IMR-90 (cell line): ENCODE measurements at regions not wholly inside any gene's neighbourhood (a gene's known extent, or its start where the extent isn't known, plus 50 kb on each side); places are given as distances from the start of the nearest gene placed in this dataset.

ENCODE experiments used
- ATAC-seq: fragments of 200-7000 bp; cut with Tn5 transposase; 2 replicates; pipeline ENCODE4 v1.9.1; 2020; ENCODE audit warnings: low read depth, mild to moderate bottlenecking, moderate library complexity
- BruUV-seq: library from RNA; stranded (reverse); fragments of 400-500 nt; replicated peaks from 2 replicates; lab custom pipeline; 2021; lab: Mats Ljungman, UMichigan
- CTCF ChIA-PET: fragments of 300-600 bp; formaldehyde crosslinking; extraction: SDS; loops from one replicate; lab custom pipeline; 2021; ENCODE audit warnings: antibody characterized with exemption; lab: Yijun Ruan, JAX
- POLR2A ChIA-PET: fragments of 300-600 bp; sonication (Branson Sonifier 250); formaldehyde crosslinking; loops from one replicate; lab custom pipeline; 2022; ENCODE audit warnings: antibody characterized with exemption; ENCODE audit not compliant: unreplicated experiment; lab: Charles Lee
- DNase-seq: peaks from one replicate; pipeline ENCODE4 v3.0.0; 2013
- H2AFZ ChIP-seq: replicated peaks from 2 replicates; pipeline ENCODE3; 2013; ENCODE audit warnings: low read length, mild to moderate bottlenecking; ENCODE audit not compliant: poor library complexity
- H2AK5ac ChIP-seq: 2 replicates; pipeline ENCODE4 v1.6.1; 2013; ENCODE audit warnings: low read depth, low read length, inconsistent platforms
- H2AK9ac ChIP-seq: replicated peaks from 2 replicates; pipeline ENCODE3; 2013; ENCODE audit warnings: mild to moderate bottlenecking, low read depth, low read length, moderate library complexity; ENCODE audit not compliant: poor library complexity
- H2BK120ac ChIP-seq: 2 replicates; pipeline ENCODE4 v1.6.1; 2013; ENCODE audit warnings: low read depth, low read length, inconsistent platforms
- H2BK15ac ChIP-seq: 3 replicates; pipeline ENCODE4 v1.6.1; 2013; ENCODE audit warnings: low read depth, low read length, inconsistent platforms
- H2BK20ac ChIP-seq: 2 replicates; pipeline ENCODE4 v1.6.1; 2013; ENCODE audit warnings: low read depth, mild to moderate bottlenecking, inconsistent platforms, low read length, moderate library complexity
- H2BK5ac ChIP-seq: 2 replicates; pipeline ENCODE4 v1.6.1; 2013; ENCODE audit warnings: mild to moderate bottlenecking, low read depth, low read length, inconsistent platforms; ENCODE audit not compliant: poor library complexity, severe bottlenecking
- H3K14ac ChIP-seq: replicated peaks from 2 replicates; pipeline ENCODE4 v1.6.1; 2013; ENCODE audit warnings: low read depth, low read length, inconsistent platforms
- H3K18ac ChIP-seq: 2 replicates; pipeline ENCODE4 v1.6.1; 2013; ENCODE audit warnings: low read depth, low read length, control low read depth
- H3K23ac ChIP-seq: 2 replicates; pipeline ENCODE4 v1.6.1; 2013; ENCODE audit warnings: low read depth, low read length, inconsistent platforms
- H3K27ac ChIP-seq: 2 replicates; pipeline ENCODE4 v1.5.1; 2013; ENCODE audit warnings: mild to moderate bottlenecking, control low read depth, low read length; ENCODE audit not compliant: insufficient read depth
- H3K27me3 ChIP-seq: 2 replicates; pipeline ENCODE4 v1.6.1; 2013; ENCODE audit warnings: low read length; ENCODE audit not compliant: control insufficient read depth, insufficient read depth
- H3K36me3 ChIP-seq: 2 replicates; pipeline ENCODE4 v1.6.1; 2013; ENCODE audit warnings: low read length, mixed read lengths; ENCODE audit not compliant: control insufficient read depth, insufficient read depth
- H3K4ac ChIP-seq: 2 replicates; pipeline ENCODE4 v1.6.1; 2013; ENCODE audit warnings: low read depth, low read length, inconsistent platforms
- H3K4me1 ChIP-seq: 2 replicates; pipeline ENCODE4 v1.6.1; 2013; ENCODE audit warnings: low read length, mixed read lengths; ENCODE audit not compliant: control insufficient read depth, insufficient read depth
- H3K4me2 ChIP-seq: 2 replicates; pipeline ENCODE4 v1.6.1; 2013; ENCODE audit warnings: low read depth, mild to moderate bottlenecking, control low read depth, low read length, moderate library complexity
- H3K4me3 ChIP-seq: 2 replicates; pipeline ENCODE4 v1.5.1; 2013; ENCODE audit warnings: low read depth, mild to moderate bottlenecking, control low read depth, low read length, moderate library complexity; ENCODE audit not compliant: insufficient read depth
- H3K56ac ChIP-seq: 2 replicates; pipeline ENCODE4 v1.6.1; 2013; ENCODE audit warnings: low read length, inconsistent platforms; ENCODE audit not compliant: insufficient read depth; ENCODE audit errors: extremely low read depth
- H3K79me1 ChIP-seq, 2 experiments: 2 replicates each; pipeline ENCODE4 v1.6.1; 2013; ENCODE audit warnings: low read length in 2 of 2, inconsistent platforms in 1 of 2, low read depth in 1 of 2
- H3K9ac ChIP-seq: 2 replicates; pipeline ENCODE4 v1.6.1; 2013; ENCODE audit warnings: low read depth, low read length, control low read depth
- H3K9me1 ChIP-seq: 2 replicates; pipeline ENCODE4 v1.6.1; 2013; ENCODE audit warnings: low read length, inconsistent platforms; ENCODE audit not compliant: insufficient read depth
- H3K9me3 ChIP-seq: 2 replicates; pipeline ENCODE4 v1.6.1; 2013; ENCODE audit warnings: low read length; ENCODE audit not compliant: control insufficient read depth, insufficient read depth
- H4K20me1 ChIP-seq: 2 replicates; pipeline ENCODE4 v1.6.1; 2013; ENCODE audit warnings: low read length, inconsistent platforms; ENCODE audit not compliant: insufficient read depth
- H4K5ac ChIP-seq: 2 replicates; pipeline ENCODE4 v1.6.1; 2013; ENCODE audit warnings: mild to moderate bottlenecking, low read depth, low read length, control low read depth
- H4K8ac ChIP-seq, 2 experiments: 2 replicates each; pipeline ENCODE4 v1.6.1; 2013; ENCODE audit warnings: low read depth in 2 of 2, low read length in 2 of 2, control low read depth in 1 of 2, inconsistent platforms in 1 of 2
- H4K91ac ChIP-seq: 2 replicates; pipeline ENCODE4 v1.6.1; 2013; ENCODE audit warnings: low read depth, low read length, inconsistent platforms; ENCODE audit not compliant: insufficient read depth
- BHLHE40 ChIP-seq: fragments of 150-350 bp; IDR thresholded peaks from 2 replicates; pipeline ENCODE4 v1.6.1; 2016; ENCODE audit warnings: mild to moderate bottlenecking, low read depth, low read length
- CEBPB ChIP-seq: IDR thresholded peaks from 2 replicates; pipeline ENCODE4 v1.6.1; 2012; ENCODE audit warnings: low read depth, low read length, improper control_type of control experiment
- CHD1 ChIP-seq: IDR thresholded peaks from 2 replicates; pipeline ENCODE4 v1.6.1; 2012; ENCODE audit warnings: low read depth, low read length, improper control_type of control experiment
- MAFK ChIP-seq: IDR thresholded peaks from 2 replicates; pipeline ENCODE4 v1.6.1; 2012; ENCODE audit warnings: low read depth, low read length, improper control_type of control experiment
- MAZ ChIP-seq: IDR thresholded peaks from 2 replicates; pipeline ENCODE4 v1.6.1; 2012; ENCODE audit warnings: low read depth, mild to moderate bottlenecking, low read length, improper control_type of control experiment, moderate library complexity, borderline replicate concordance
- MXI1 ChIP-seq: IDR thresholded peaks from 2 replicates; pipeline ENCODE4 v1.6.1; 2012; ENCODE audit warnings: low read depth, mild to moderate bottlenecking, low read length, moderate library complexity, borderline replicate concordance
- NFE2L2 ChIP-seq: fragments of 150-350 bp; IDR thresholded peaks from 2 replicates; pipeline ENCODE4 v1.6.1; 2016; ENCODE audit warnings: low read depth, mild to moderate bottlenecking, low read length
- POLR2A ChIP-seq: IDR thresholded peaks from 2 replicates; pipeline ENCODE4 v1.6.1; 2012; ENCODE audit warnings: mild to moderate bottlenecking, low read depth, low read length
- RAD21 ChIP-seq: IDR thresholded peaks from 2 replicates; pipeline ENCODE4 v1.6.1; 2012; ENCODE audit warnings: low read length, improper control_type of control experiment
- RCOR1 ChIP-seq: IDR thresholded peaks from 2 replicates; pipeline ENCODE4 v1.6.1; 2012; ENCODE audit warnings: mild to moderate bottlenecking, low read length, improper control_type of control experiment; ENCODE audit not compliant: insufficient replicate concordance
- RFX5 ChIP-seq: IDR thresholded peaks from 2 replicates; pipeline ENCODE4 v1.8.0; 2012; ENCODE audit warnings: low read depth, mild to moderate bottlenecking, low read length, moderate library complexity
- WGBS, 2 experiments: methylation state at CpG; one replicate each; pipeline versions ENCODE4 v1.1.5 to v1.1.7; 2013; ENCODE audit warnings: missing lambda C conversion rate in 2 of 2; ENCODE audit not compliant: insufficient read length in 1 of 2; ENCODE audit errors: extremely low coverage in 2 of 2; 5-methylcytosine and 5-hydroxymethylcytosine counted together
- dilution Hi-C: fragments of 300-500 bp; cut with HindIII; formaldehyde crosslinking; loops from one replicate; pipeline ENCODE4 v1.14.3; 2018; ENCODE audit warnings: low sequenced_read_pairs; ENCODE audit not compliant: unreplicated experiment
- in situ Hi-C: fragments of 300-500 bp; cut with MboI; formaldehyde crosslinking; loops from 3 replicates; pipeline ENCODE4 v1.14.3; 2019; ENCODE audit warnings: low sequenced_read_pairs, inconsistent platforms, mixed read lengths
- intact Hi-C: fragments of 100-400 bp; cut with micrococcal nuclease; formaldehyde crosslinking; loops from 2 replicates; pipeline ENCODE4 v1.10.0; 2022
- TF ChIP-seq, protein P1 (sequence below): fragments of 150-350 bp; IDR thresholded peaks from 2 replicates; pipeline ENCODE4 v1.6.1; 2016; ENCODE audit warnings: low read depth, mild to moderate bottlenecking, low read length, moderate library complexity, borderline replicate concordance
- TF ChIP-seq, protein P2 (sequence below): fragments of 150-350 bp; IDR thresholded peaks from 2 replicates; pipeline ENCODE4 v1.6.1; 2017; ENCODE audit warnings: mild to moderate bottlenecking, antibody characterized with exemption, low read length, low read depth

DNA sequence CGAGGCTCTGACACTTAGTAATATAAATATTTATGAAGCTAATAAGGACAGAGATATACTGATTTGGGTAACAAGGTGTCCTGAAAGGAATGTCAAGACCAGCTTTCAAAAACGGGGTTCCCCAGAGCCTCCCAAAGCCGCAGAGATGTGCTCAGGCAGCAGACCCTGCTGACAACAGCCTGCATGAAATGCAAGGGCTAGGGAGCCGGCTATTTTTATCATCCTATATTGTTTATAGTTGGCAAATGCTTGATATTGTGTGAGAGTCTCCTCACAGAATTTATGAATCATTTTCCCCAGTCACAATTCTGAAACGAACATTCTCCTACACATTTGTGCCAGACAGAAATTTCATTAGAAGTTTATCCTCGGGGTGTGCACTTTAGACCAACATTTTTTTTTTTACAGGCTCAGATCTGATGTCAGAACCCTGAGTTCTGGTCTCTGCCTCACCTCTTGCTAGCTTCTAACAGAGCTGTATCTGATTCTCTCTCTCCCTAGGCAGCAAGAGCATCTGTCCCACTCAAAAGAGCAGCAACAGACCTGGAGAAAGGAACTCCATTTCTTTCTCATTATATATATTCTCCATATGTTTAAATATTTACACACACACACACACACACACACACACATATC, 302.3 kb upstream of the PLD5 start:
- WGBS, 2 experiments: 6% methylated on average over 2 of the region's 6 CpGs; no CpG with 5 or more reads in 1 of the 2 experiments
- no peaks in the 10 kb centered on the region for H3K4me1 ChIP-seq
- H4K91ac ChIP-seq: no peak overlapping the region
- H3K79me1 ChIP-seq: no peaks in the 10 kb centered on the region
- ChIA-PET POLR2A (no interaction called here), CTCF (interaction anchor here (0.6 kb wide), 1 partner anchor 1962 kb away, joined by 6 read pairs; no protein-coding TSS in a partner anchor)
- dilution Hi-C loops: no loop called here
- H3K27ac ChIP-seq: no peak overlapping the region
- no peaks in the 10 kb centered on the region for H4K20me1 ChIP-seq
- H3K18ac ChIP-seq: no peak overlapping the region
- intact Hi-C loops: no loop called here
- no peak for DNase-seq
- H3K27me3 ChIP-seq: no peaks in the 10 kb centered on the region
- H3K4ac ChIP-seq: no peak overlapping the region
- no peak overlapping the region for H3K9ac ChIP-seq
- H3K9me1 ChIP-seq: no peaks in the 10 kb centered on the region
- BruUV-seq: no TSS peak
- H2AFZ ChIP-seq: no peak overlapping the region
- TF ChIP-seq MAZ (no peak), MAFK (no peak), POLR2A (no peak), CHD1 (no peak), RCOR1 (no peak), BHLHE40 (no peak), MXI1 (no peak), NFE2L2 (no peak), RAD21 (no peak), CEBPB (no peak), RFX5 (no peak)
- TF ChIP-seq, protein P1, sequence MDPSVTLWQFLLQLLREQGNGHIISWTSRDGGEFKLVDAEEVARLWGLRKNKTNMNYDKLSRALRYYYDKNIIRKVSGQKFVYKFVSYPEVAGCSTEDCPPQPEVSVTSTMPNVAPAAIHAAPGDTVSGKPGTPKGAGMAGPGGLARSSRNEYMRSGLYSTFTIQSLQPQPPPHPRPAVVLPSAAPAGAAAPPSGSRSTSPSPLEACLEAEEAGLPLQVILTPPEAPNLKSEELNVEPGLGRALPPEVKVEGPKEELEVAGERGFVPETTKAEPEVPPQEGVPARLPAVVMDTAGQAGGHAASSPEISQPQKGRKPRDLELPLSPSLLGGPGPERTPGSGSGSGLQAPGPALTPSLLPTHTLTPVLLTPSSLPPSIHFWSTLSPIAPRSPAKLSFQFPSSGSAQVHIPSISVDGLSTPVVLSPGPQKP: no peak
- TF ChIP-seq, protein P2, sequence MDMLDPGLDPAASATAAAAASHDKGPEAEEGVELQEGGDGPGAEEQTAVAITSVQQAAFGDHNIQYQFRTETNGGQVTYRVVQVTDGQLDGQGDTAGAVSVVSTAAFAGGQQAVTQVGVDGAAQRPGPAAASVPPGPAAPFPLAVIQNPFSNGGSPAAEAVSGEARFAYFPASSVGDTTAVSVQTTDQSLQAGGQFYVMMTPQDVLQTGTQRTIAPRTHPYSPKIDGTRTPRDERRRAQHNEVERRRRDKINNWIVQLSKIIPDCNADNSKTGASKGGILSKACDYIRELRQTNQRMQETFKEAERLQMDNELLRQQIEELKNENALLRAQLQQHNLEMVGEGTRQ: no peak
- no peak overlapping the region for H2BK20ac ChIP-seq
- H2AK9ac ChIP-seq: no peak overlapping the region
- H2BK15ac ChIP-seq: no peak overlapping the region
- H2AK5ac ChIP-seq: no peak overlapping the region
- H3K9me3 ChIP-seq: peaks cover 7% of the 10 kb centered on the region
- H3K56ac ChIP-seq: no peak overlapping the region
- no peak overlapping the region for H3K14ac ChIP-seq
- H3K4me3 ChIP-seq: no peak overlapping the region
- no peak overlapping the region for H2BK5ac ChIP-seq
- H2BK120ac ChIP-seq: no peak overlapping the region
- in situ Hi-C loops: no loop called here
- H3K23ac ChIP-seq: no peak overlapping the region
- H3K36me3 ChIP-seq: no peaks in the 10 kb centered on the region
- H3K4me2 ChIP-seq: no peak overlapping the region
- no peak overlapping the region for H4K8ac ChIP-seq
- no peak for ATAC-seq
- H4K5ac ChIP-seq: no peak overlapping the region
